ENCODE measurements at regions not wholly inside any gene's neighbourhood (a gene's known extent, or its start where the extent isn't known, plus 50 kb on each side); places are given as distances from the start of the nearest gene placed in this dataset.

DNA sequence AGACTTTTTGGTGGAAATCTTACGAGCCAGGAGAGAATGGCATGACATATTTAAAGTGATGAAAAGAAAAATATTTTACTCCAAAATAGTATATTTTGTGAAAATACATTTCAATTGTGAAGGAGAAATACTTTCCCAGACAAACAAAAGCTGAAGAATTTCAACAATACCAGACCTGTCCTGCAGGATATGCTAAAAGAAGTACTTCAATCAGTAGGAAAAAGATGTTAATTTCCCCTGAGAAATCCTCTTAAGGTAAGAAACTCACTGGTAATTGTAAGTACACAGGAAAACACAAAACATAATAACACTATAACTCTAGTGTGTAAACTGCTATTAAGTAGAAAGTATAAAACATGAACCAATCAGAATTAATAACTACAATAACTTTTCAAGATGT lies 341.8 kb upstream of the GJE1 start:
- in situ Hi-C loops (cut with MboI; ENCODE audit: low pct_unique_long_range_greater_than_20kb, low sequenced_read_pairs, unreplicated experiment): no loop called here
- no peak for TF ChIP-seq CTCF (IDR thresholded peaks at IDR 0.05; ENCODE audit: extremely low read depth, insufficient read depth, missing control alignments)
- DNase-seq (ENCODE audit: low spot score): no peak

GRCh38 chr6:141788096-141788495 lies 344.6 kb upstream of the GJE1 start:
- TF ChIP-seq CTCF (IDR thresholded peaks at IDR 0.05; ENCODE audit: extremely low read depth, insufficient read depth, missing control alignments): no peak
- in situ Hi-C loops (cut with MboI; ENCODE audit: low pct_unique_long_range_greater_than_20kb, low sequenced_read_pairs, unreplicated experiment): no loop called here
- DNase-seq (ENCODE audit: low spot score): no peak

- in situ Hi-C loops (cut with MboI; ENCODE audit: low pct_unique_long_range_greater_than_20kb, low sequenced_read_pairs, unreplicated experiment): no loop called here
- TF ChIP-seq CTCF (IDR thresholded peaks at IDR 0.05; ENCODE audit: extremely low read depth, insufficient read depth, missing control alignments): no peak
- no peak for DNase-seq (ENCODE audit: low spot score)
These were observed 349.1 kb upstream of the GJE1 start for GRCh38 chr6:141783585-141783984.

GRCh38 chr6:141780296-141780695 lies 352.4 kb upstream of the GJE1 start:
- no peak for TF ChIP-seq CTCF (IDR thresholded peaks at IDR 0.05; ENCODE audit: extremely low read depth, insufficient read depth, missing control alignments)
- no peak for DNase-seq (ENCODE audit: low spot score)
- in situ Hi-C loops (cut with MboI; ENCODE audit: low pct_unique_long_range_greater_than_20kb, low sequenced_read_pairs, unreplicated experiment): no loop called here

- no peak for TF ChIP-seq CTCF (IDR thresholded peaks at IDR 0.05; ENCODE audit: extremely low read depth, insufficient read depth, missing control alignments)
- in situ Hi-C loops (cut with MboI; ENCODE audit: low pct_unique_long_range_greater_than_20kb, low sequenced_read_pairs, unreplicated experiment): no loop called here
- DNase-seq (ENCODE audit: low spot score): no peak
These were observed 368.3 kb upstream of the GJE1 start for GRCh38 chr6:141764388-141764787.

- no peak for TF ChIP-seq CTCF (IDR thresholded peaks at IDR 0.05; ENCODE audit: extremely low read depth, insufficient read depth, missing control alignments)
- in situ Hi-C loops (cut with MboI; ENCODE audit: low pct_unique_long_range_greater_than_20kb, low sequenced_read_pairs, unreplicated experiment): no loop called here
- DNase-seq (ENCODE audit: low spot score): no peak
These were observed 374.3 kb upstream of the GJE1 start for GRCh38 chr6:141758430-141758829.

GRCh38 chr6:141753180-141753579 lies 379.5 kb upstream of the GJE1 start:
- DNase-seq (ENCODE audit: low spot score): no peak
- no peak for TF ChIP-seq CTCF (IDR thresholded peaks at IDR 0.05; ENCODE audit: extremely low read depth, insufficient read depth, missing control alignments)
- in situ Hi-C loops (cut with MboI; ENCODE audit: low pct_unique_long_range_greater_than_20kb, low sequenced_read_pairs, unreplicated experiment): no loop called here
